GM10248 (cell line): ENCODE measurements at regions not wholly inside any gene's neighbourhood (a gene's known extent, or its start where the extent isn't known, plus 50 kb on each side); places are given as distances from the start of the nearest gene placed in this dataset.

Source experiments
- CTCF ChIA-PET: fragments of 300-600 bp; sonication (Branson Sonifier 250); formaldehyde crosslinking; extraction: SDS; loops from one replicate; lab custom pipeline; 2021; ENCODE audit warnings: antibody characterized with exemption; lab: Yijun Ruan, JAX
- POLR2A ChIA-PET: fragments of 350-650 bp; sonication (Branson Sonifier 250); formaldehyde crosslinking; extraction: SDS; loops from one replicate; lab custom pipeline; 2020; ENCODE audit warnings: antibody characterized with exemption; lab: Yijun Ruan, JAX
- DNase-seq: peaks from one replicate; pipeline ENCODE4 v3.0.0; 2012; ENCODE audit errors: extremely low spot score
- TF ChIP-seq, protein P1 (sequence below): IDR thresholded peaks from 2 replicates; pipeline ENCODE4 v1.5.1; 2012; ENCODE audit warnings: mild to moderate bottlenecking, low read depth; ENCODE audit errors: extremely low read depth, missing control alignments, control extremely low read depth

DNA sequence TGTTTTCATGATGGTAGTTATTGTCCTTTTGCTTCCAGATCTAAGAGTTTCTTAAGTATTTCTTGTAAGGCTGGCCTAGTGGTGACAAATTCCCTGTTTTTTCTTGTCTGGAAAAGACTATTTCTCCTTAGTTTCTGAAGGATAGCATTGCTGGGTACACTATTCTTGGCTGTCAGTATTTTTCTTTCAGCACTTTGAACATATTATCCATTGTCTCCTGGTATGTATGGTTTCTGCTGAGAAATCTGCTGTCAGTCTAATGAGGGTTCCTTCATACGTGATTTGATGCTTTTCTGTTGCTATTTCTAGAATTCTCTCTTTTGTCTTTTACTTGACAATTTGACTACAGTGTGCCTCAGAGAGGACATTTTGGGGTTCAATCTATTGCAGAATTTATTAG is 134.3 kb downstream of the CGGBP1 start:
- POLR2A ChIA-PET, result no interaction called here
- DNase-seq, result no peak

DNA sequence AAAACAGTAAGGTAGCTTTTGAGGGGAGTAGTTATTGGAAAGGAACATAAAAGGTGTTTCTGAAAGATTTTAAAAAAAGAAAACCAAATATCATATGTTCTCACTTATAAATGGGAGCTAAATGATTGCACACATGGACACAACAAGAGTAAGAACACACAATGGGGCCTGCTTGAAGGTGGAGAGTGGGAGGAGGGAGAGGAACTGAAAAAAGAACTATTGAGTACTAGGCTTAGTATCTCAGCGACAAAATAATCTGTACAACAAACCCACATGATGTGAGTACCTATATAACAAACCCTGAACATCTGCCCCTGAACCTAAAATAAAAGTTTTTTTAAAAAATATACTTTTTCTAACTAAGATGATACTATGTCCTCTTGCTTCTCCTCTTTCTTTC is 138.3 kb downstream of the CGGBP1 start:
- ChIA-PET POLR2A (no interaction called here), CTCF (interaction anchor here (1.5 kb wide), 1 partner anchor 149 kb away, joined by 3 read pairs; no protein-coding TSS in a partner anchor)
- no peak for DNase-seq
- TF ChIP-seq, protein P1, sequence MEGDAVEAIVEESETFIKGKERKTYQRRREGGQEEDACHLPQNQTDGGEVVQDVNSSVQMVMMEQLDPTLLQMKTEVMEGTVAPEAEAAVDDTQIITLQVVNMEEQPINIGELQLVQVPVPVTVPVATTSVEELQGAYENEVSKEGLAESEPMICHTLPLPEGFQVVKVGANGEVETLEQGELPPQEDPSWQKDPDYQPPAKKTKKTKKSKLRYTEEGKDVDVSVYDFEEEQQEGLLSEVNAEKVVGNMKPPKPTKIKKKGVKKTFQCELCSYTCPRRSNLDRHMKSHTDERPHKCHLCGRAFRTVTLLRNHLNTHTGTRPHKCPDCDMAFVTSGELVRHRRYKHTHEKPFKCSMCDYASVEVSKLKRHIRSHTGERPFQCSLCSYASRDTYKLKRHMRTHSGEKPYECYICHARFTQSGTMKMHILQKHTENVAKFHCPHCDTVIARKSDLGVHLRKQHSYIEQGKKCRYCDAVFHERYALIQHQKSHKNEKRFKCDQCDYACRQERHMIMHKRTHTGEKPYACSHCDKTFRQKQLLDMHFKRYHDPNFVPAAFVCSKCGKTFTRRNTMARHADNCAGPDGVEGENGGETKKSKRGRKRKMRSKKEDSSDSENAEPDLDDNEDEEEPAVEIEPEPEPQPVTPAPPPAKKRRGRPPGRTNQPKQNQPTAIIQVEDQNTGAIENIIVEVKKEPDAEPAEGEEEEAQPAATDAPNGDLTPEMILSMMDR, result no peak

More for the DNA sequence above, 134.3 kb downstream of the CGGBP1 start:
- TF ChIP-seq, protein P1, result no peak
- CTCF ChIA-PET, result no interaction called here

DNA sequence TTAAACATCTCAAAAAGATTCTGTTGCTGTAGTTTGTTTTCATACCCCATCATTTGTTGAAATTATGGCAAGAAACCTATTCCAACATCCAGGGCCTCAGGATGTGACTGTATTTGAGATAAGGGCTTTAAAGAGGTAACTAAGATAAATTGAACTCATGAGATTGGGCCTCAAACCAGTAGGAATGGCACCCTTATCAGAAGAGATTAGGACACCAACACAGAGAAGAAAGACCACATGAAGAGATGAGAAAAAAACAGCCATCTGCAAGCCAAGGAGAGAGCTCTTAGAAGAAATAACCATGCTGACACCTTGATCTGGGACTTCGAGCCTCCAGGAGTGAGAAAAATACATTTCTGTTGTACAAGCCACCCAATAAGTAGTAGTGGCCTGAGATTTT is 157.7 kb downstream of the CGGBP1 start:
- ChIA-PET POLR2A (no interaction called here), CTCF (no interaction called here)
- no peak for DNase-seq
- TF ChIP-seq, protein P1, result no peak

DNA sequence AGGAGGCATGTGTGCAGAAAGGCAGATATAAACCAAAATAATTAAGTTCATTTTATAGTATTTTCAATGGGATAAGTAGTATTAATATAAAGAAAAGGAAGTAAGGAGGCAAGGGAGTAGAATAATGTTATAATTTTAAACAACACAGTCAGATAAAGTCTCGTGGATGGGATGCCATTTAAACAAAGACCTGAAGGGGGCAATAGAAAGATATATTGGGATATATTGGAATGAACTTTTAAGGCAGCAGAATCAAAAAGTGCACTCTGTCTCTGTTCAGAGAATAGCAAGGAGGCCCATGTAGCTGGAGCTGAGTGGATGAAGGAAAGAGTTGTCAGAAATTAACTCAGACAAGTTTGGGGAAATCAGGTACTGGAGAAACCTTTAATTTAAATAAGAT is 158.7 kb downstream of the CGGBP1 start:
- TF ChIP-seq, protein P1, result no peak
- ChIA-PET POLR2A (no interaction called here), CTCF (no interaction called here)
- DNase-seq, result no peak

DNA sequence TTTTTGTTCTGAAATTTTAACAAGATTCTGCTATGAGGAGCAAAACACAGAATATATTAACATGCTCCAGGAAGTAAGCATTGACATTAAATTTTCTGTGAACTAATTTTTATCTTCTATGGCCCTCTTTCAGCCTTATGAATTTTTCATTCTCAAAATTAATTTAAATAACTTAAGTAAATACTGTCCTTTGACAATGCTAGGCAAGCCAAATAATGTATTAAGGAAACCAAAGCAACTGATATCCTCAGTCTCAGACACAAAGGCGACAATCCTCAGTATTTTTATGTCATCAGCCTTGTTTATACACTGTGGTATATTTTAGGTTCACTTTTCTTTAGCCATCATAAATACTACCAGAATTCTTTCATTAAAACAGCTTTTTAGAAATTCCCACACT is 159.8 kb downstream of the CGGBP1 start:
- no peak for DNase-seq
- ChIA-PET CTCF (interaction anchor here (1.2 kb wide), 1 partner anchor 8 kb away, joined by 3 read pairs; no protein-coding TSS in a partner anchor), POLR2A (no interaction called here)
- TF ChIP-seq, protein P1, result no peak

DNA sequence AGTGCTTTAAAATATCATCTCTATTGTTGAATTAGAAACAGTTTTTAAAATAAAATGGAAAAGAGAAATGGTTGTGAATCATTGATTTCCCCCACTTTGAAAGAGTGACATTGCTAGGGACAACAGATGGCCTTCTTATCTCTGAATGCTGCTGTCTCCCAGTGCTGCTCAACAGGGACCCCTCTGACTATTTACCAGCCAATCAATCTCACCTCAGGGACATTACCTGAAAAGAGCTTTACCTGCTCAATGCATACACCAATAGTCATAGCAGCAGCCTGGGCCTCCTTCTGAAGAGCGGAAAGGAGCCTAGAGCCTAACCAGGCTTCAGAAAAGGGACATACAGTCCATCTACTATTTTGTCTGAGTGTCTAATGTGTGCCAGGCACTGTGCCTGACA is 162.8 kb downstream of the CGGBP1 start:
- POLR2A ChIA-PET, result no interaction called here
- TF ChIP-seq, protein P1, result no peak
- no peak for DNase-seq
- CTCF ChIA-PET, result no interaction called here

DNA sequence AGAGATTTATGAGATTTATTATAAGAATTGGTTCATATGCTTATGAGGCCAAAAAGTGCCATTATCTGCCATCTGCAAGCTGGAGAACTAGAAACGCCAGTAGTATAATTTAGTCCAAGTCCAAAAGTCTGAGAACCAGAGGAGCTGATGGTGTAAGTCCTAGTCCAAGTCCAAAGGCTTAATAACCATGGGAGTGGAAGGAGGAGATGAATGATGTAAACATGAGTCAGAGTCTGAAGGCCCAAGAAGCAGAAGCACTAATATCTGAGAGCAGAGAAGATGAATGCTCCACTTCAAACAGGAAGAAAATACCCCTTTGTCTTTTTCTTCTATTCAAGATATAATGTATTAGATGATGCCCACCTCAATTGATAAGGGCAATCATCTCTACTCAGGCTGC is 185.7 kb downstream of the CGGBP1 start:
- ChIA-PET POLR2A (no interaction called here), CTCF (no interaction called here)
- TF ChIP-seq, protein P1, result no peak
- DNase-seq, result no peak
